ENCODE measurements at regions not wholly inside any gene's neighbourhood (a gene's known extent, or its start where the extent isn't known, plus 50 kb on each side); places are given as distances from the start of the nearest gene placed in this dataset.
"Not testable (repeated sequence)": the region's sequence is repeated elsewhere in the genome, so short reads cannot be mapped to it uniquely, and the experiment has no call there.

DNA sequence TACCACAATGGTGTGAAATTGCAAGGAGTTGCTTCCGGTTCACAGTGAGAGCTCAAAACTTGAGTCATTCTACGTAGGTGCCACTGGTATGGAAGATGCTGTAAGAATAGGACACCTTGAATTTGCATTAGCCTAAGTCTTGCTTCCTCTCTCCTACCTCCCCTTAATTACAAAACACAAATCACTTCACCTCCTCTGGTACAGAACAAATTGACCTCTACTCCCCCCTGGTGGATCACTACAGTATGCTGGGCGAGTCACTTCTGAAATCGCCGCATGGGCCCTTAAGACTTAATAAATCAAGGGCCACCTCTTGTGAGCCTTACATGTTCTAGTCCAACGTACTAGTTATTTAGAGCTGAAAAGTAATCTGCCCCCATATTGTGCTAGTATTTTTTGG lies 145.3 kb upstream of the SMARCA2 start:
- DNase-seq, result peak in 2 of 3 donors; percentile 2 to 22

DNA sequence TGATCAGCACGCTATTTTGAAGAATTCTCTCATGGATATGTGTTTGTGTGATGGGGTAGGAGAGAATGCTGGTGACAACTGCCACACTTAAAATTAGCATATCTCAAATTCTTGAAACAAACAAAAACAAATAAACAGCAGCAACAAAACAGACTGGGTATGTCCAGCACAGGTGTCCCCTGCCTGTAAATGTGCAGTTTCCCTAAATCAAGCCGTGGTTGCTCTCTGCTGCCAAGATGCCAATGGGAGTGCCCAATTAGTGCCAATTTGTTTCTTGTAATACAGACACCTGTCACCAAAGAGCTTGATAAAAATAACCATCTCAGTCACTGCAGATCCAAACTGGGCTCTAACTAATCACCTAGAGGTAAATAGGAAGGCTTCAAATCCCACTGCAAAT lies 144.2 kb upstream of the SMARCA2 start:
- DNase-seq, result no peak

DNA sequence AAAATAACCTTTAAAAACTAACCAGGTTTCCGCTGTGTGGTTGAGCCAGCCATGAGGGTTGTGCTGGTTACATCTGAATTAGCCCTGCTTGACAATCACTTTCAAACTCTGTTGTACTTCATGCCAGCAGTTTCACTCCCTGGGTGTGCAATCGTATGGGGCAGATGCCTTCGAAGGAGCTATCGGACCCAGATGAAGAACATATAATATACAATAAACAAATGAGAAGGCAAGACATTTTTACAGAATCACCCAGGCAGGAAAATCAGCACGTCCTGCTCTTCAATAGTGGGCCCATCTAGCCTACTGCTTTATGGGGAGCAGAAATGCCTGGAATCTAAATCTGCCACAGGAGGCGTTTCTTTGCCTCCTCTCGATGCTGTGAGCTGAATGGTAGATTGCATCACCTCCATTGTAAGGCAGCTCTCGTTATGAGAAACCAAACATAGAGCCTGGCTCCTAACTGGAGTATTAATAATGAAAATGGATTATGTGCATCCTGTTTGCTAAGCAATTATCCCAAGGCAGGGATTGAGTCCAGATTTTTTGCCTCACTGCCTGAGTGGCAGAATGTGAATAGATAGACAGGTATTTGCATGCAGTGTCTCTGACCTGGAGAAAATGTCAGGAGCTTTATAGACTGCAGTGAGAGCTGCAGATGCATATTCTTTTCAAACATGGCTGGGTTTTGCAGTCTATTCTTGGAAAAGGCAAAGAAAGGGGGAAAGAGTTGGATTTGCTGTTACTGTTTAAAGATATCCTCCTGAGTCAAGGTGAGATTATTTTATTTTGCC lies 143.3 kb upstream of the SMARCA2 start:
- peak in 1 of 3 donors; percentile 6 for DNase-seq

DNA sequence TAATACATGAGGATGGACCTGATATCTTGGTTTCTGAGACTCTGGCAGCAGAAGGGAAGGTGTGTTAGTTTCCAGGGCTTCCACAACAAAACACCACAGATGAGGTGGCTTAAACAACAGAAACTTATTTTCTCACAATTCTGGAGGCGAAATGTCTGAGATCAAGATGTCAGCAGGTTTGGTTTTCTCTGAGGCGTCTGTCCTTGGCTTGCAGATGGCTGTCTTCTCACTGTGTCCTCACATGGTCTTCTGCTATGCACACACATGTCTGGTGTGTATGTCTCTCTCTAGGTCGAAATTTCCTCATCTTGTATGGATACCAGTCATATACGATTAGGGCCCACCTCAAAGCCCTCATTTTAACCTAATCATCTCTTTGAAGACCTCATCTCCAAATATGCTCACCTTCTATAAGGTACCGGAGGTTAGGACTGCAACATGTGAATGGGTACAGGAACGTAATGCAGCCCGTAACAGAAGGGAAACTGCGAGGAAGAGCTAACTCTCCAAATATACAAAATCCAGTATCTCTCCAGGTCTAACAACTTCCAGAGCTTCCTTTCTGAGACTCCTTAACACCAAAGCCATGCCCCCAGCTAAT lies 139.8 kb upstream of the SMARCA2 start:
- DNase-seq, result no peak

DNA sequence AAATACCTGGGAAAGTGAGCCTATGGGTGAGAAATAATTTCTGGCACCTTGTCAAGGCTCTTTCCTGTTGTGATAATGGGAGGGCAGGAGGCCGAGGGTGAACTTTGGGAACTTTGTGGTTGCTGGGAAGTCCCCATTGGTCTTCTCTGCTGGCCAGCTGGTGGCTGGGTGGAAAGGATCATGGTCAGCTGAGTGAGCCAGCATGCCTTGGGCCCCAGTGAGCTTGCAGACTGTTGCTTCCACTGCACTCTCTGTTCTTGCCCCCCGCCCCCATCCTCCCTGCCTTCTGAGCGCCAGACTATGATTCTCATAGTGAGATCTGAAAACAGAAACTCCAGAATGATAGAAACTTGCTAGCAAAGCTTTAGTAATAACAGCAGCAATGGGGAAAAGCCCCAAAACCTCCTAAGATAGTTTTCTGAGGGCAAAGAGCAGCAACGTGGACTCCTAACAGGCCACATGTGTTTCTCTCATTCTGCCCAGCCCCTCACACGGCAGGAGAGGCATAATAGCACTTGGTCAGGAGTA lies 139.2 kb upstream of the SMARCA2 start:
- no peak for DNase-seq

DNA sequence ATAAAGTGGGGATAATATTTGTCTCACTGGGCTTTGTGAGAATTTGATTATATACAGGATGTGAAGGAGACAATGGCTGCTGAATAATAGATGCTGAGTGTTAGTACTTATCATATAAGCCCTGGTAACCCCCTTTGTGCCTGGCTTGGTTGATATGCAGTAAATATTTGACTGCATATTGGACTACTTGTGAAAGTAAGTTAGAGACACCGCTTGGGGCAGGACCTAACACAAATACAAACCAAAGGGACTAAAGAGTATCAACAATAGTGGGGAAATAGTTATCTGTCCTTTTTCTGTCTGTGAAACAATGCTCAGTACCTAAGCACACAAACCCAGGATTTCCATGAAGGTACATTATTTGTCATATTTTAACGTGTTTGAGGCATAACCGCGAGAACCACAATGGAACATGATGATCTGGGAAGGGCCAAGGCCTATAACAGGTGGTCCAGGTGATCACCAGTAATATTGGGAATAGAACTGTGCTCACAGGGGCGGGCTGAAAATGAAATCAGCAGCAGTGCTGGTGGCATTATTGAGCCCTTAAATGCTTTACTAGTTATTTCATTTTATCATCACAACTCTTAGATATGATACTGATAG lies 138.2 kb upstream of the SMARCA2 start:
- DNase-seq, result no peak

DNA sequence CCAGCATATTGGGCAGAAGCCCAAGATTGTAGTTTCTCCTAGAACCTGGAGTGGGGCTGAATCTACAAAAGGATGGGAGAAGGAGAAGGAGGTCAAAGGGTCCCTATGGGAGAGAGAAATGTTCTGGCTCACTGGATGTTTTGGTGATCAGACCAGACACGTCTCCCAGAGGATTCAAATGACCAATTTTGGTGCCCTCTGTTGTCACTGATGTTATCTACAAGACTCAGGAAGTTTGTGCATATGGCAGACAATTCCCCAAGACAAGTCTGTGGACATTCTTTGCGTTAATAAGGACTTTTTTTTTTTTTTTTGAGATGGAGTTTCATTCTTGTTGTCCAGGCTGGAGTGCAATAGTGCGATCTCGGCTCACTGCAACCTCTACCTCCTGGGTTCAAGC lies 137.2 kb upstream of the SMARCA2 start:
- DNase-seq, result no peak

DNA sequence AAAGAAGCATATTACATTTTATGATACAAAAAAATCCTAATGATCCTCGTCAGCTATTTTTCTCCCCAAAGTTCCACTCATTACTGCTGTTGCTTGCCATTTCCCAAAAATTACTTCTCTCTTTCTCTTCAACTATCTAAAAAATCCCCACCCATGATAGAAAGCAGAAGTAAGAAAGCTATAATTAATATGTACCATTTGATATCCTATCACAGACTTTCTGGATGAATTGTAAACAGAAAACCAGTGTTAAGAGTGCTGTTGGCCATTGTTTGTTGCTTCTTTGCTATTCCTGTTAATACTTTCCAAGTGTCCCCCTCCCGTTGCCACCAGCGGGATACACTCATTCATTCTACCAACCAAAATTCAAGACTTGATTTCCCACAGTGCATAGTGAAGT lies 136.3 kb upstream of the SMARCA2 start:
- no peak for DNase-seq

DNA sequence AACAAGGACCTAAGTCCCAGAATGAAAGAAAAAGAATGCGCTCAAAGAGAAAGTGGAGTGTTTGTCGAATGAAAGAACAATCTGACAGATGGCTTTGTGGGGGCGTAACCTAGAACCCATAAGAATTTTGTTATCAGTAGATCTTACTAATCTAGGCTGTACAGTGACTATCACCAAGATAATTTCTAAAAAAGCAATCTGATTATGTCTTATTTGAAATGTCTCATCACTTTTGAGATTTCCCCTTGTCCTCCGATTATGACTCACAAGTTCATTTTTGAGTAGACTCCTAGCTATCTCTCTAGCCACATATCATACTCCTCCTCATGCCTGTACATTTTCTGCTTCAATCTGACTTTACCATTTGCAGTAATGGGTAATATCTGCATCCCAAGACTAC lies 135.6 kb upstream of the SMARCA2 start:
- no peak for DNase-seq

DNA sequence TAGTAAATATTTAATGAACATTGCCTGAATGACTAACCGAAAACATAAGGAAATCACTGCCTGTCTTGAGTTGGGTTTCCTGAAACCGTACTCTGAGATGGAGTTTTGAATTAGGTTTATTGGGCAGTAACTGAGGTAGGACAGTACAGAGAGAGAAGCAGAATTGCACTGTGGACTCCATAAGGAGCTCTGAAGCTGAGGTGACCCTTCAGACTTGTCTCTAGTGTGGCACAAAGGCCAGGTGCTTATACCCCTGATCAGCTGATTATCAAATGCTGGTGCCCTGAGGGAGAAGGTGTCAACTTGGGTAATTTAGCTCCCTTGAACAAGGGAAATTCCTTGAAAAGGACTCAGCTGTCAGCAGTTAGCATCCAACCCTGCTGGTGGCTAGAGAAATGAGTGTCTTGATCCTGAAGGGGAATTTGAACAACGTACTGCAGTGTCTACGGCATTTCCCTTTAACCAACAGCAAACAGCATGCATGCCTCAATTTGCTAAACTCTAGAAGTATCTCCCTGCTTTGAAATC lies 135.0 kb upstream of the SMARCA2 start:
- no peak for DNase-seq

DNA sequence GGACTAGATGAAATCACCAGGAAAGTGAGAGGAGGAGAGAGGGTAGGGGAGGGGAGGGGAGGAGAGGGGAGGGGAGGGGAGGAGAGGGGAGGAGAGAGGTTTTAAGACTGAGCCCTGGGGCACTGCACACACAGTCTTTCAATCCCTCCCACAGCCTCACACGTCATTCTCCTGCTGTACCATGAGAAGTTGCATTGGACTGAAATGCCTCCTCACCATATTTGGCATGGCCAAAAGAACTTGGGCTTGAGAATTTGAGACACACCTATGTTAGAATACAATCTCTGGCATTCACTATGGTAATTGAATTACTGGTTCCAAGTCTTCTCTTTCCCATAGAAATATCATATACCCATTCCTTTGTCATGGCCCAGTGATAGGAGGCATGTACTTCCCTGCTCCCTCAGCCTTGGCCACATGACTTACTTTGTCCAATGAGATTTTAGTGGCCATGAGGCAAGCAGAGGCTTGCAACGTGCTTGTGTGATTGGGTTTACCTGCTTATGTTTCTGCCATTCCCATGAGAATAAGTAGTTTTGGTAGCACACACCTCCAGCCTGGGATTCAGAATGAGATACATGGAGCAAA lies 133.3 kb upstream of the SMARCA2 start:
- DNase-seq, result no peak

DNA sequence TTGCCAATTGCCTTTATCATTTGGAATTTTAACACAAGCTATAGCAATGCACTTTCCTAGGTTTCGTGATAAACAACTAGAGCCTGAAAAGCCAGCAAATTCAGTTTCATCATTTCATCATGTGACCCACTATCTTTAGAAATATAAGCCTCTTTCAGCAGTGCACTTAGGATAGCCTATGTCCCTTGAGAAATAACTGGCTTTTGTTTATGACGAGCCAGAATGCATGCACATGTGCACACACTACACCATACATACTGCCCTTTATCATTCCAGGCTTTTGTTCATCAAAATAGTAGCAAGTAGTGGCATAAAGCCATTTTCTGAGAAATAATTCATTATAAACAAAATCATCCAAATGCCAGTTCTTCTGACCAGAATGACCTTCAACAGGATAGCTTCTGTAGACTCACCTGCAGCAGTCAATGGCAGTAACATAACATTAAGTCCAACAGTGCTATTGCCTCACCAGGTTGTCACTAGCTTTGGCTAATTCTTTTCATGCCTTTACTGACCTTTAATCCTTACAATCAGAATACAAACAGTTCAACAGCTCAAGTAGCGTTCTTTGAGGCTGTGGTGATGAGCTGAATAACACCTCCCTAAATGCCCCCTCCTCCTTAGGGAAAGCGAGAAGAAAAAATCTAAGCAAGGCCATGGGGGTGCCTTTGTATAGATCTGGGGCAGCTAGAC lies 132.3 kb upstream of the SMARCA2 start:
- no peak for DNase-seq

DNA sequence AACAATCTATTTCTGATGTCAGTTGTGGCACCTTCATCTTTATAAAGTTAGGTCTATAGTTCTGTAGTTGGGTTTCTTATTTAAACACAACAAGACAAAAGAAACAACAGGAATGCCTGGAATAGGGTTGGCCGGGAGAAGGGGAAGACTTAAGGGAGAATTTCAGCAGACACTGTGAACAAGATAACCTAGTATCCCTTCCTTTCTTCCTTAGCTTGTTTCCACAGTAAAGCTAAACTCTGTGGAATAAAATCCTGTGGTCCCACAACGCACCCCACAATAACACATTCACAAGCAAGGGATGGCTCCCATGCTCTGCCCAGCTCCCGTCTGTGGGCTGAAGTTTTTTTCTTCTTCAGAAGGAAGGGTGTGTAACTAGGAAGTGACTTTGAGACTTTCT lies 124.9 kb upstream of the SMARCA2 start:
- no peak for DNase-seq

DNA sequence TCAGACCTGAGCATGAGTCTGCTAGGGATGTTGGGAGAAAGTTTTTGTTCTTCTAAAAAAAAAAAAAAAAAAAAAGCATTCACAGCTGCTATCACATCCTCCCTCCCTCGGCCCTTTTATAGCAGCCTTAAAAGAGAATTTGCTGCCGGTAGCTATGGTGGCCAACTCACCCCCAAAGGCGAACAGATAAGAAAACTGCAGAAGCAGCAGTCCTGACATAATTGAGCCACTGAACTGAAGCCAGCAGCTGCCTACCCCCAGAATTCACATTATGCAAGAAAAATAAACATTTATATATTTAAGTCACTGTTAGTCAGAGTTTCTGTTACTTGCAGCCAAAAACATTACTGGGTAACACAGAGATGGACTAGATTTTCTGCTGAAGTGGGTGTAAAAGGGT lies 124.3 kb upstream of the SMARCA2 start:
- no peak for DNase-seq

DNA sequence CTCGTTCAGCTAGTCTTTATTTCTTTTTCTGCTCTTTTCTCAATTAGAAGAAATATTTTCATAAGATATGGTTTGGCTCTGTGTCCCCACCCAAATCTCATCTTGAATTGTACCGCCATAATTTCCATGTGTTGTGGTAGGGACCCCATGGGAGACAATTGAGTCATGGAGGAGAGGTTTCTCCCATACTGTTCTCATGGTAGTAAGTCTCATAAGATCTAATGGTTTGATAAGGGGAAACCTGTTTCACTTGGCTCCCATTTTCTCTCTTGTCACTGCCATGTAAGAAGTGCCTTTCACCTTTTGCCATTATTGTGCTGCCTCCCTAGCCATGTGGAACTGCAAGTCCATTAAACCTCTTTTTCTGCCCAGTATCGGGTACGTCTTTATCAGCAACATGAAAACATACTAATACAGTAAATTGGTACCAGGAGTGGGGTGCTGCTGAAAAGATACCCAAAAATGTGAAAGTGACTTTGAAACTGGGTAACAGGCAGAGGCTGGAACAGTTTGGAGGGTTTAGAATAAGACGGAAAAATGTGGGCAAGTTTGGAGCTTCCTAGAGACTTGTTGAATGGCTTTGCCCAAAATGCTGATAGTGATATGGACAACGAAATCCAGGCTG lies 112.0 kb upstream of the SMARCA2 start:
- DNase-seq, result not testable (repeated sequence)

DNA sequence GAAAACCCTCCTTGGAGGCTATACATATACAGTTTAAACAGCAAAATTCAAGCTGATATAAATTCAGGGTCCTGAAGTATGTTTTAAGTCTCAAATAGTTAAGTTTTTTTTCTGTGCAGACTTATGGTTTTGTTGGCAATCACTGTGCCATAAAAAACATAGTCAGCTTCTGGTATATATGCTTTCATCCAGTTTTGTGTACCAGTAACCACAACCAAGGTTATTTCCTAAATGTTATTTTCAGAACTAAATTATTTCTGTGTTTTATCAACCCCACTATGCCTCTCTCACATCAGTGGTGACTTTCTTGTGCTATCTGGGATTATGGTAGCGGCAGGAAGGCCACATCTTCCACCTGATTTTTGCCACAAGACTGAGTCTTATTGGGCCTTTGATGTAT lies 107.7 kb upstream of the SMARCA2 start:
- no peak for DNase-seq

DNA sequence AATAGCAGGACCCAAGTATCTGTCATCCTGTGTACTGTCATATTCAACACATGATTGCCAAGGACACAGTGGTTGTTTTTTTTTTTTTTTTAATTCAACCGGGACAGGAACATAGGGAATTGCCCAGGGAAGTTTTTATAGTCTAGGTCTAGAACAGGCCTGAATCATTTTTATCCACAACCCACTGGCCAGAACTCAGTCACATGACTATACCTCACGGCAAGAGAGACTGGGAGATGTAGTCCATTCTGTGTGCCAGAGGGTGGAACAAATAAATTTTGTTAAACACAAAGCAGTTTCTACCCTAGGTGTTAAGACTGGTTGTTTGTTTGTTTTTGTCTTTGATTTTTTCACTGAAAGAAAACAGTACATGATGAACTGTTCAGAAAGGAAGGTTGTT lies 105.8 kb upstream of the SMARCA2 start:
- DNase-seq, result no peak

DNA sequence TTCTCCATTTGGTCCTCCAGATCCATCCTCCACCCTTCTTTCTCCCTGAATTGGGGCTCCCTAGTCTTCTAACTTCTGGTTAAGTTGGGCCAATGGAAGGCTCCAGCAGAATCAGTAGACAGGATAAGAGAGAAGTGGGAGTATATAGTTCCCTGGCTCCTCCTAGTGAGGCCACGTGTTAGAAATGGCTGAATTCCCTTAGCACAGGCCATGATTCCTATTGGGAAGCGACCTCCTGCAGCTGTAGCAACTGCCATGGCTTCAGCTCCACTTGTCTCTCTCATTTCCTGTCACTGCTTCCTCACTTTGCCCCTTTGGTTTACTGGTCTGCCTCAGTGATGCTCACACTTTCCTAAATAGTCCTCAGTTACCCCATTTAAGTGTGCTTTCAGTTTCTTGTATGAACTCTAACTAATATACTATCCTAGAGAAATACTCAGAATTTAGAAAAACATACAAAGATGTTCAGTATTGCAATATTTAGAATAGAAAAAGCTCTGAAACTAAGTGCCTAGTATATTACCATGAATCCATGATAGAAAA lies 104.8 kb upstream of the SMARCA2 start:
- DNase-seq, result no peak

DNA sequence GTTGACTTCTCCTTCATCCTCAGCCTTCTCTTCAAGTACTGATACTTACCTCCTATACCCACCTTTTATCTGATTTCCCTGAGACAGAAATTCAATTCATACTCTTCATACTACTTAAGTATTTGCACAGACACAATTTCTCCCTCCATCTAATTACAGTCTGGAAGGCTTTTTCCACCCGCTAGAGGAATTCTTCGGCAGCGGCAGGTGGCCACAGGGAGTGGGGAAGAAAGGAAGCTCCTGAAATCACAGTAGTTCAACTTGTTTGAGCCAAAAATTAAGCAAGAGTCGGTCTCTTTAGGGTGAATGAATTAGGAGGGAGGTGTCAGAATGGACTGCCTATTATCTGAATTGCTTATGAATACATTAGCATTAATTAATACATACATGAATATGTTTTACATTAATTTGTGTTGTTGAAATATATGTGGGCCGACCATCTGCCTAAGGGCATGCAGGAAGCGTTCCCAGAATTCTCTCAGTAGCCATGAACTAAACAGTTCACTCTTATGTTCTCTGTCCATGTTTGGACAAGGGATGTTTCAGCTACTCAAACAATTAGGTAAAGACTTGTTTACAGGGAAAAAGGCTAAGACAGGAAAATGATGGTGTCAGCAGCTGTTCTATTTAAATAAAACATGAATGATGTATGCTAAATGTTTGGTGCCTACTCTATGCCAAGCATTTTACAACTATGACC lies 101.4 kb upstream of the SMARCA2 start:
- DNase-seq, result no peak

DNA sequence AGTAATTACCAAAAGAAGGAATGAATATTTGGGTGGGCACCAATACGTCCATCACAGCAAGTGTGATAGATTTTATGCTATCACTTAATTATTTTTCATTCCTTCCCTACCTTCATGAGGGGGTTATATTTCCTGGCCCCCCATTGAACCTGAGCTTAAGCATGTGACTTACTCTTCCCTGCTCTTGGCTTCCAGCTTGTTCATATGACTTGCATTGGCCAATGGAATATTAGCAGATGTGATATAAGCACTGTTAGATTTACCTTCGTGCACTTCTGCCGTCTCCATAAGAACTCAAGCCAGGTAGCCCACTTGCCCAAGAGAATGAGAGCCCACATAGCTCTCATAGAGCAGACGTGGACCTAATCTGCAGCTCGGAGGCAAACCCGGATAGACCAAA lies 99.1 kb upstream of the SMARCA2 start:
- no peak for DNase-seq
